SK-N-SH treated with all-trans-retinoic acid at 6 μM for 48 hours (cell line): ENCODE measurements at regions not wholly inside any gene's neighbourhood (a gene's known extent, or its start where the extent isn't known, plus 50 kb on each side); places are given as distances from the start of the nearest gene placed in this dataset.

ENCODE experiments used
- ATAC-seq: fragments of 200-7000 bp; cut with Tn5 transposase; 3 replicates; pipeline ENCODE4 v1.9.1; 2020; ENCODE audit warnings: mild to moderate bottlenecking, moderate library complexity
- ARNTL ChIP-seq: fragments of 450-650 bp; formaldehyde crosslinking; IDR thresholded peaks from 2 replicates; pipeline ENCODE4 v1.5.0; 2020; ENCODE audit warnings: low read depth, mild to moderate bottlenecking, moderate library complexity, borderline replicate concordance
- BACH2 ChIP-seq: fragments of 250-450 bp; sonication (Bioruptor Pico); IDR thresholded peaks from 2 replicates; pipeline ENCODE4 v1.9.0; 2021; ENCODE audit warnings: mild to moderate bottlenecking, borderline replicate concordance
- ESRRG ChIP-seq: fragments of 250-450 bp; sonication (Bioruptor Pico); IDR thresholded peaks from 2 replicates; pipeline ENCODE4 v1.6.1; 2021; ENCODE audit warnings: mild to moderate bottlenecking
- ISL1 ChIP-seq: fragments of 250-450 bp; sonication (Bioruptor Pico); IDR thresholded peaks from 2 replicates; pipeline ENCODE4 v2.1.2; 2022; ENCODE audit warnings: mild to moderate bottlenecking, moderate library complexity
- PATZ1 ChIP-seq: fragments of 250-450 bp; sonication (Bioruptor Pico); IDR thresholded peaks from 2 replicates; pipeline ENCODE4 v1.8.0; 2020; ENCODE audit warnings: mild to moderate bottlenecking, moderate library complexity, borderline replicate concordance
- PPARA ChIP-seq: fragments of 250-450 bp; sonication (Bioruptor Pico); IDR thresholded peaks from 2 replicates; pipeline ENCODE4 v1.5.0; 2020; ENCODE audit warnings: mild to moderate bottlenecking, borderline replicate concordance
- RARB ChIP-seq: fragments of 250-450 bp; sonication (Bioruptor Pico); IDR thresholded peaks from 2 replicates; pipeline ENCODE4 v1.8.0; 2021; ENCODE audit warnings: mild to moderate bottlenecking, moderate library complexity
- SNAI2 ChIP-seq: fragments of 250-450 bp; sonication (Bioruptor Pico); IDR thresholded peaks from 2 replicates; pipeline ENCODE4 v1.5.0; 2020; ENCODE audit warnings: mild to moderate bottlenecking, moderate library complexity
- TCF4 ChIP-seq: fragments of 250-450 bp; sonication (Bioruptor Pico); IDR thresholded peaks from 2 replicates; pipeline ENCODE4 v1.8.0; 2021; ENCODE audit warnings: mild to moderate bottlenecking, moderate library complexity, borderline replicate concordance
- TOX ChIP-seq: fragments of 250-450 bp; sonication (Bioruptor Pico); IDR thresholded peaks from 2 replicates; pipeline ENCODE4 v1.8.0; 2021; ENCODE audit warnings: mild to moderate bottlenecking, moderate library complexity, borderline replicate concordance
- TSHZ2 ChIP-seq: fragments of 250-450 bp; sonication (Bioruptor Pico); IDR thresholded peaks from 2 replicates; pipeline ENCODE4 v1.5.0; 2020; ENCODE audit warnings: mild to moderate bottlenecking, moderate library complexity
- ZFP3 ChIP-seq: fragments of 250-450 bp; sonication (Bioruptor Pico); IDR thresholded peaks from 2 replicates; pipeline ENCODE4 v1.5.0; 2020; ENCODE audit warnings: mild to moderate bottlenecking, moderate library complexity
- ZNF565 ChIP-seq: fragments of 450-650 bp; formaldehyde crosslinking; conservative IDR thresholded peaks from 2 replicates; pipeline ENCODE4 v1.5.0; 2020; ENCODE audit warnings: low read depth, mild to moderate bottlenecking, moderate library complexity
- ZNF70 ChIP-seq: fragments of 450-650 bp; formaldehyde crosslinking; IDR thresholded peaks from 2 replicates; pipeline ENCODE4 v1.5.0; 2020; ENCODE audit warnings: mild to moderate bottlenecking, moderate library complexity
- ZNF8 ChIP-seq: fragments of 450-650 bp; formaldehyde crosslinking; IDR thresholded peaks from 2 replicates; pipeline ENCODE4 v1.5.0; 2020; ENCODE audit warnings: mild to moderate bottlenecking, moderate library complexity
- TF ChIP-seq, protein P1 (sequence below): fragments of 250-450 bp; sonication (Bioruptor Pico); IDR thresholded peaks from 2 replicates; pipeline ENCODE4 v1.5.1; 2021; ENCODE audit warnings: mild to moderate bottlenecking, moderate library complexity
- TF ChIP-seq, protein P2 (sequence below): fragments of 250-450 bp; sonication (Bioruptor Pico); IDR thresholded peaks from 2 replicates; pipeline ENCODE4 v1.8.0; 2021; ENCODE audit warnings: low read depth, mild to moderate bottlenecking, moderate library complexity, borderline replicate concordance

DNA sequence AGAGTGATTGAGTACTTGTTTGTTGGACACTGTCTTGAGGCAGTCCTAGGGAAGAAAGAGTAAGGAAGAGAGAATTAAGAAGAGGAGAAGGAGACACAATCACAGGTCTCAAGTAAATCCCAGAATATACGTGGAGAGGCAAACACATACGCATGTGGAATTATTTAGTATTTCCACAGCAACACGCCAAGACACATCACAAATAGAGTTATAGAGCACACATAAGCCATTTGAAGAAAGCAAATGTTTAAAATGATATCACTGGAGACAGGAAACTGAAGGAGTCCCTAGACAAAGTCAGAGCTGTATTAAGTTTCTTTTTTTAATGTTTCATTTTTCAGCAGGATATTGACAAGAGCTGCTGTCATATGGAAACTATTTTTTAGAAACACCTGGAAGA lies 206.1 kb upstream of the LRIG1 start (continued):
- TF ChIP-seq TSHZ2 (CRISPR knock-in tag) (no peak), PATZ1 (CRISPR knock-in tag) (no peak), BACH2 (CRISPR knock-in tag) (no peak), ARNTL (CRISPR knock-in tag) (no peak), RARB (CRISPR knock-in tag) (no peak), ZNF565 (CRISPR knock-in tag) (no peak)
- TF ChIP-seq, protein P1, sequence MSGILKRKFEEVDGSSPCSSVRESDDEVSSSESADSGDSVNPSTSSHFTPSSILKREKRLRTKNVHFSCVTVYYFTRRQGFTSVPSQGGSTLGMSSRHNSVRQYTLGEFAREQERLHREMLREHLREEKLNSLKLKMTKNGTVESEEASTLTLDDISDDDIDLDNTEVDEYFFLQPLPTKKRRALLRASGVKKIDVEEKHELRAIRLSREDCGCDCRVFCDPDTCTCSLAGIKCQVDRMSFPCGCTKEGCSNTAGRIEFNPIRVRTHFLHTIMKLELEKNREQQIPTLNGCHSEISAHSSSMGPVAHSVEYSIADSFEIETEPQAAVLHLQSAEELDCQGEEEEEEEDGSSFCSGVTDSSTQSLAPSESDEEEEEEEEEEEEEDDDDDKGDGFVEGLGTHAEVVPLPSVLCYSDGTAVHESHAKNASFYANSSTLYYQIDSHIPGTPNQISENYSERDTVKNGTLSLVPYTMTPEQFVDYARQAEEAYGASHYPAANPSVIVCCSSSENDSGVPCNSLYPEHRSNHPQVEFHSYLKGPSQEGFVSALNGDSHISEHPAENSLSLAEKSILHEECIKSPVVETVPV (CRISPR knock-in tag) = no peak

DNA sequence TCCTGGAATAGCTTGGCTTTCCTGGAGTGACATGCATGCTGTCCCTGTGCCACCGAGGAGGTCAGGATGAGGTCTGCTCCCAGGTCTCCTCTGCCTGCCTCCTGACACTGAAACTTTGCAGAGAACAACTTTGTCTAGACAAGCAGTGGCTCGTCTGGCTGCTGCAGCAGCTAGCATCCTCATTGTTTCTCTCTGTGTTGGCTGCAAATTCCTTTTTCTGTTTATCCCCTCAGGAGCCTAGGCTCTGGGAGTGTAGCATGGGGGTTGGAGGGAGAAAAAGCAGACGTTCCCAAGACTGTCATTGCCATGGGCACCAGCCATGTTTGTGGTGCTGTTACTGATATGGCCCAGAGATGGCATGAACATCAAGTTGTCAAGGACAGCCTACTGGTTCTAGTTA lies 208.7 kb upstream of the LRIG1 start:
- ATAC-seq = no peak
- TF ChIP-seq BACH2 (CRISPR knock-in tag) (no peak), ZNF70 (CRISPR knock-in tag) (no peak), ARNTL (CRISPR knock-in tag) (no peak), ESRRG (CRISPR knock-in tag) (no peak), PPARA (CRISPR knock-in tag) (no peak), TOX (CRISPR knock-in tag) (no peak), ISL1 (CRISPR knock-in tag) (no peak), SNAI2 (no peak), PATZ1 (CRISPR knock-in tag) (no peak), ZFP3 (CRISPR knock-in tag) (no peak), ZNF8 (no peak), TCF4 (CRISPR knock-in tag) (no peak)

- TF ChIP-seq, protein P1 (CRISPR knock-in tag) = no peak
- TF ChIP-seq, protein P2, sequence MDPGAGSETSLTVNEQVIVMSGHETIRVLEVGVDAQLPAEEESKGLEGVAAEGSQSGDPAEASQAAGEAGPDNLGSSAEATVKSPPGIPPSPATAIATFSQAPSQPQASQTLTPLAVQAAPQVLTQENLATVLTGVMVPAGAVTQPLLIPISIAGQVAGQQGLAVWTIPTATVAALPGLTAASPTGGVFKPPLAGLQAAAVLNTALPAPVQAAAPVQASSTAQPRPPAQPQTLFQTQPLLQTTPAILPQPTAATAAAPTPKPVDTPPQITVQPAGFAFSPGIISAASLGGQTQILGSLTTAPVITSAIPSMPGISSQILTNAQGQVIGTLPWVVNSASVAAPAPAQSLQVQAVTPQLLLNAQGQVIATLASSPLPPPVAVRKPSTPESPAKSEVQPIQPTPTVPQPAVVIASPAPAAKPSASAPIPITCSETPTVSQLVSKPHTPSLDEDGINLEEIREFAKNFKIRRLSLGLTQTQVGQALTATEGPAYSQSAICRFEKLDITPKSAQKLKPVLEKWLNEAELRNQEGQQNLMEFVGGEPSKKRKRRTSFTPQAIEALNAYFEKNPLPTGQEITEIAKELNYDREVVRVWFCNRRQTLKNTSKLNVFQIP (CRISPR knock-in tag) = no peak
Observed at GRCh38 chr3:66712210-66712609, 211.4 kb upstream of the LRIG1 start.

More at GRCh38 chr3:66712210-66712609, 211.4 kb upstream of the LRIG1 start:
- ATAC-seq = no peak
